ENCODE measurements at regions not wholly inside any gene's neighbourhood (a gene's known extent, or its start where the extent isn't known, plus 50 kb on each side); places are given as distances from the start of the nearest gene placed in this dataset.

GRCh38 chr17:71846561-71847110 is 274.2 kb upstream of the SOX9 start:
- no peak for TF ChIP-seq EZH2 (IDR thresholded peaks at IDR 0.05; ENCODE audit: borderline replicate concordance, low read length)
- TF ChIP-seq, protein P1, sequence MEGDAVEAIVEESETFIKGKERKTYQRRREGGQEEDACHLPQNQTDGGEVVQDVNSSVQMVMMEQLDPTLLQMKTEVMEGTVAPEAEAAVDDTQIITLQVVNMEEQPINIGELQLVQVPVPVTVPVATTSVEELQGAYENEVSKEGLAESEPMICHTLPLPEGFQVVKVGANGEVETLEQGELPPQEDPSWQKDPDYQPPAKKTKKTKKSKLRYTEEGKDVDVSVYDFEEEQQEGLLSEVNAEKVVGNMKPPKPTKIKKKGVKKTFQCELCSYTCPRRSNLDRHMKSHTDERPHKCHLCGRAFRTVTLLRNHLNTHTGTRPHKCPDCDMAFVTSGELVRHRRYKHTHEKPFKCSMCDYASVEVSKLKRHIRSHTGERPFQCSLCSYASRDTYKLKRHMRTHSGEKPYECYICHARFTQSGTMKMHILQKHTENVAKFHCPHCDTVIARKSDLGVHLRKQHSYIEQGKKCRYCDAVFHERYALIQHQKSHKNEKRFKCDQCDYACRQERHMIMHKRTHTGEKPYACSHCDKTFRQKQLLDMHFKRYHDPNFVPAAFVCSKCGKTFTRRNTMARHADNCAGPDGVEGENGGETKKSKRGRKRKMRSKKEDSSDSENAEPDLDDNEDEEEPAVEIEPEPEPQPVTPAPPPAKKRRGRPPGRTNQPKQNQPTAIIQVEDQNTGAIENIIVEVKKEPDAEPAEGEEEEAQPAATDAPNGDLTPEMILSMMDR (IDR thresholded peaks at IDR 0.05; ENCODE audit: low read length) = no peak

Data from OCI-LY1 (cell line).